ENCODE measurements at regions not wholly inside any gene's neighbourhood (a gene's known extent, or its start where the extent isn't known, plus 50 kb on each side); places are given as distances from the start of the nearest gene placed in this dataset.

DNA sequence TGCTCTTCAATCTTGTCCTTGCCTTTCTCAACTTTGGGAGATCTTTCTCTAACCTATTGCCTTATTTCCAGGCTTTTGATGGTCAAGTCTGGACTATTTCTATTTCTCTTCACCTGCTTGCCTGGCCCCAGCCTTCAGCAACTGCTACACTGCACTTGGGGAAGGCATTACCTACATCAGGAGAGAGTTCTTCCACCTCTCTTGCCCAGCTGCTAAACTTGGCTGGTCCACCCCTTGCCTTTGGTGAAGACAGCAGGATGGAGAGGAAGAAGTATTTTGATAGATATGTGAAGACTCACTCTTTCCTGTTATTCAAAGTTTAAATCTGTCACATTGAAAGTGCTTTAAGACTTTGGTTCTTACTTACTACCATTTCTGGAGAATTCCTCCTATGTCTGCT lies 574.8 kb downstream of the ZPLD1 start:
- Mint-ChIP-seq H3K9me3 (ENCODE audit: unreplicated experiment) (peaks cover 1% of the 10 kb centered on the region), H3K4me3 (ENCODE audit: unreplicated experiment) (no peak overlapping the region), H3K27me3 (ENCODE audit: unreplicated experiment) (peaks cover 2% of the 10 kb centered on the region), H3K27ac (ENCODE audit: unreplicated experiment) (no peak overlapping the region), H3K36me3 (ENCODE audit: unreplicated experiment) (peaks cover 4% of the 10 kb centered on the region), H3K4me1 (ENCODE audit: low read depth, unreplicated experiment) (no peaks in the 10 kb centered on the region)
- TF ChIP-seq, protein P1, sequence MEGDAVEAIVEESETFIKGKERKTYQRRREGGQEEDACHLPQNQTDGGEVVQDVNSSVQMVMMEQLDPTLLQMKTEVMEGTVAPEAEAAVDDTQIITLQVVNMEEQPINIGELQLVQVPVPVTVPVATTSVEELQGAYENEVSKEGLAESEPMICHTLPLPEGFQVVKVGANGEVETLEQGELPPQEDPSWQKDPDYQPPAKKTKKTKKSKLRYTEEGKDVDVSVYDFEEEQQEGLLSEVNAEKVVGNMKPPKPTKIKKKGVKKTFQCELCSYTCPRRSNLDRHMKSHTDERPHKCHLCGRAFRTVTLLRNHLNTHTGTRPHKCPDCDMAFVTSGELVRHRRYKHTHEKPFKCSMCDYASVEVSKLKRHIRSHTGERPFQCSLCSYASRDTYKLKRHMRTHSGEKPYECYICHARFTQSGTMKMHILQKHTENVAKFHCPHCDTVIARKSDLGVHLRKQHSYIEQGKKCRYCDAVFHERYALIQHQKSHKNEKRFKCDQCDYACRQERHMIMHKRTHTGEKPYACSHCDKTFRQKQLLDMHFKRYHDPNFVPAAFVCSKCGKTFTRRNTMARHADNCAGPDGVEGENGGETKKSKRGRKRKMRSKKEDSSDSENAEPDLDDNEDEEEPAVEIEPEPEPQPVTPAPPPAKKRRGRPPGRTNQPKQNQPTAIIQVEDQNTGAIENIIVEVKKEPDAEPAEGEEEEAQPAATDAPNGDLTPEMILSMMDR (IDR thresholded peaks at IDR 0.05; ENCODE audit: partially characterized antibody, unreplicated experiment), result no peak
- no peak for DNase-seq

DNA sequence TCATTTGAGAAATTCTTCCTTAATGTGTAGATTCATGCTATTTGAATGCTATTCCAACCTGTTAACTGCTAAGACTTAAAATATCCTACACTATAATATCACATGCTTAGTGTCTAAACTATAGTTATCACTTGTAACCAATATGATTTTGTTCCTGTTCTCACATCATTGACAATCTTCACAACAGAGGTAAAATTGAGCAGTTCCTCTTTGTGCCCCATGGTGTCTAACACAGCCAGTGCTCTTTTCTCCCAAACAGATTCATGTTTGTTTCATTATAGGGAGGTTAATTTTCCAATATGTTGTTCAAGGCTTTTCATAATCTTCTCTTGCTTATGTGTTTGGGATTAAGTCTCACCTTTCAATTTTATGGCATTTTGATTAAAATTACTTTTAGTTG lies 591.1 kb downstream of the ZPLD1 start:
- Mint-ChIP-seq H3K36me3 (ENCODE audit: unreplicated experiment) (no peaks in the 10 kb centered on the region), H3K27me3 (ENCODE audit: unreplicated experiment) (no peaks in the 10 kb centered on the region), H3K9me3 (ENCODE audit: unreplicated experiment) (no peaks in the 10 kb centered on the region), H3K27ac (ENCODE audit: unreplicated experiment) (no peak overlapping the region), H3K4me3 (ENCODE audit: unreplicated experiment) (no peak overlapping the region), H3K4me1 (ENCODE audit: low read depth, unreplicated experiment) (no peaks in the 10 kb centered on the region)
- TF ChIP-seq, protein P1 (IDR thresholded peaks at IDR 0.05; ENCODE audit: partially characterized antibody, unreplicated experiment), result no peak
- DNase-seq, result no peak

DNA sequence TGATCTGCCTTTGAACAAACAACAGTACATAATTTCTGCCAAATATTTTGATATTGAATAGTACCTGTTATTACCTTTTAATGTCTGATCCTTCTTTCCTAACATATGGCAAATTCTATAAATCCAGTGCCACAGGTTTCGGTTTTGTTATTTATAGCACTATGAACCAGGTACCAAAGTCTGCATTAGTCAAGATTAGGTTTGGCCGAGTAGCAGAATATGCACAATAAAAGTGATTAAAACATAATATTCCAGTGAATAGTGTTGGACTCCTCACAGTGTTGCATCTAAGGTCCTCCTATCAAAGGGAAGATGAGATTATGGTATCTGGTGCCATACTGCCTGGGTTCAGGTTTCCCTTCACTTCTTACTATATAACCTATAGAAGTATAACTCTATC lies 599.0 kb downstream of the ZPLD1 start:
- Mint-ChIP-seq H3K36me3 (ENCODE audit: unreplicated experiment) (no peaks in the 10 kb centered on the region), H3K4me3 (ENCODE audit: unreplicated experiment) (no peak overlapping the region), H3K27ac (ENCODE audit: unreplicated experiment) (no peak overlapping the region), H3K4me1 (ENCODE audit: low read depth, unreplicated experiment) (no peaks in the 10 kb centered on the region), H3K27me3 (ENCODE audit: unreplicated experiment) (no peaks in the 10 kb centered on the region), H3K9me3 (ENCODE audit: unreplicated experiment) (no peaks in the 10 kb centered on the region)
- TF ChIP-seq, protein P1 (IDR thresholded peaks at IDR 0.05; ENCODE audit: partially characterized antibody, unreplicated experiment), result no peak
- DNase-seq, result no peak

DNA sequence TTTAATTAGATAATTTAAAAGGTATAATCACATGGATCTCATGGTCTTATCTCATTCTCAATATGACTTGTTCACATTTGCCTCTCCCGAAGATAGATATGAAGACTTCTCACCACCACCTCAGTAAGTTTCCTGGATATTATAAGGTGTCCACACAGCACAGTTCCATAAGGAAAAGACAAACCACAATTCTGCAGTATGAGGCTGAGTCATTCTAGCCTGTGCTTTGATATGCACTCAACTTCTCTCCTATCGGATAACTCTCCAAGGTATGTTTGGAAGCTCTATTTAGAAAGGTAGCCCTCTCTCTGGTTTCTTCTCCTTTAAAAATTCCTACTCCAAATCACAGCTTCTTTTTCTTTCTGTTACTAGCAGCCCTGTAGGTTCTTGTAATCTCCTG lies 612.8 kb downstream of the ZPLD1 start:
- no peak for DNase-seq
- no peak overlapping the region for H3K4me3 Mint-ChIP-seq (ENCODE audit: unreplicated experiment)
- H3K4me1 Mint-ChIP-seq (ENCODE audit: low read depth, unreplicated experiment), result peaks cover 25% of the 10 kb centered on the region
- no peaks in the 10 kb centered on the region for H3K27me3 Mint-ChIP-seq (ENCODE audit: unreplicated experiment)
- H3K36me3 Mint-ChIP-seq (ENCODE audit: unreplicated experiment), result no peaks in the 10 kb centered on the region
- TF ChIP-seq, protein P1 (IDR thresholded peaks at IDR 0.05; ENCODE audit: partially characterized antibody, unreplicated experiment), result no peak
- H3K9me3 Mint-ChIP-seq (ENCODE audit: unreplicated experiment), result no peaks in the 10 kb centered on the region
- no peak overlapping the region for H3K27ac Mint-ChIP-seq (ENCODE audit: unreplicated experiment)

DNA sequence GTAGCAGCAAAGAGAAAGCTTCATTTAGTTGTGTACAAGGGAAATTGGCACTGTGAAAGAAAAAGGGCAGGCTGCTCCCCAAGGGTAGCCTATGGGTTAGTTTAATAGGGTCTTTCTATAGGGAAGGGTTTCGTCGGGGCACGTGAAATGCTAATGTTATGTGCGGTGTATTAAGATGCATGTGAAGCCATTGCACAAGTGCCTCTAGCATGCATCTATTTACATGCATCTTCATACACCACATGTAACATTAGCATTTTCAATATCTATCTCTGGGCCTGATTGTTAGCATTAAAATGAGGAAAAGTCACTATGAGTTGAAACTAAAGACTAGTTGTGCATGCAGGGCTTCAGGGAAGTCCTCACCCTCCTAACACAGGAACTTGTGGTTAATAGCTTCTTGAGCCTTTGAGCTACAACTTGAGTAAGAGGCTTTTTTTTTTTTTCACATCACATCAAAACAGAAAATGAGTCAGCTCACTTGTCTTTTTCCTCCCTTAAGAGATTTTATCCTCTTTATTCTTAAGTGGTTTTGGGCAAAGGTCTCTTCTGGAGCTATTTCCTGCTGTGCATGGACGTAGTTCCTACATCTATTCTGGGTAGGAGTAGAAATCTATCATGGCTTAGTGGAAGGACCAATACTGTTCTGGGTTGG lies 613.4 kb downstream of the ZPLD1 start:
- TF ChIP-seq, protein P1 (IDR thresholded peaks at IDR 0.05; ENCODE audit: partially characterized antibody, unreplicated experiment), result no peak
- H3K27me3 Mint-ChIP-seq (ENCODE audit: unreplicated experiment), result no peaks in the 10 kb centered on the region
- no peaks in the 10 kb centered on the region for H3K36me3 Mint-ChIP-seq (ENCODE audit: unreplicated experiment)
- H3K9me3 Mint-ChIP-seq (ENCODE audit: unreplicated experiment), result no peaks in the 10 kb centered on the region
- H3K27ac Mint-ChIP-seq (ENCODE audit: unreplicated experiment), result peak overlapping the region; percentile 10
- peaks cover 25% of the 10 kb centered on the region for H3K4me1 Mint-ChIP-seq (ENCODE audit: low read depth, unreplicated experiment)
- DNase-seq, result no peak
- no peak overlapping the region for H3K4me3 Mint-ChIP-seq (ENCODE audit: unreplicated experiment)
